ENCODE measurements at regions not wholly inside any gene's neighbourhood (a gene's known extent, or its start where the extent isn't known, plus 50 kb on each side); places are given as distances from the start of the nearest gene placed in this dataset.
"Not testable (repeated sequence)": the region's sequence is repeated elsewhere in the genome, so short reads cannot be mapped to it uniquely, and the experiment has no call there.

GRCh38 chr13:66072097-66072496 is 1158.0 kb downstream of the PCDH9 start:
- TF ChIP-seq CTCF (IDR thresholded peaks at IDR 0.05; ENCODE audit: low read depth, low read length); EZH2phosphoT487 (IDR thresholded peaks at IDR 0.05; ENCODE audit: low read depth): not testable (repeated sequence)
